Pons (tissue), 1 donor: ENCODE measurements at regions not wholly inside any gene's neighbourhood (a gene's known extent, or its start where the extent isn't known, plus 50 kb on each side); places are given as distances from the start of the nearest gene placed in this dataset.

Experiments used
- DNase-seq: peaks from one replicate; pipeline ENCODE4 v3.0.0-alpha.2; 2016; ENCODE audit warnings: low spot score

DNA sequence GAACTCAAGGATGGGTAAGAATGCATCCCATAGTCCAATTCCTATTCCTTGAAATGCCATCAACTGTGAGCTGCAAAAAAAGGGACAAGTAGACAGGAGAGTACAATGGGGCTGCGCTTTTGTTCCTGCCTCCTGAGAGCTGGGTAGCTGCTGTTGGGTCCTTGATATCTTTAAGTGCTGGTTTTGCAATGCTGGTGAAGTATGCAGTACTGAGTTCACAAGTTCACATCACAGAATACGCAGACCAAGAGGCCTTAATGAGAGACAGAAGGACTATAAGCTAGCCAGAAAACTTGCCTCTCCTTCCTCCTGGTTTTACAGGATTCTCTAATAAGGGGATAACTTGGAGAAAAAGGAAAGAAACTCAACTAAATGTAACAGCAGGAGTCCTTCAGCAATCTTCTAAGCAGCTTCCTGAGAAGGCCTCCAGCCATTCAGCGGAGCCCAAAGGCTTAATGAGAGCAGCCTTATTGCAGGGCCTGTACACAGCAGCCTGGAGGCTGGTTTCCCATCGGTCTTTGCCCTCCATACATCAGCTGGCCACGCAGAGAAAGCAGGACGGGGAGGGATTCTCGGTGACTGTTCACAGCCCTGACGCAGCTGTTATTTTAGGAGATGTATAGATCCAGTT, 293.1 kb downstream of the CDCA7 start:
- DNase-seq: no peak

- DNase-seq: no peak
Observed at GRCh38 chr2:173648816-173649215, 294.1 kb downstream of the CDCA7 start.

GRCh38 chr2:173649527-173650219, 295.0 kb downstream of the CDCA7 start:
- DNase-seq: no peak

- DNase-seq: no peak
Observed at GRCh38 chr2:173651891-173652290, 297.2 kb downstream of the CDCA7 start.

DNA sequence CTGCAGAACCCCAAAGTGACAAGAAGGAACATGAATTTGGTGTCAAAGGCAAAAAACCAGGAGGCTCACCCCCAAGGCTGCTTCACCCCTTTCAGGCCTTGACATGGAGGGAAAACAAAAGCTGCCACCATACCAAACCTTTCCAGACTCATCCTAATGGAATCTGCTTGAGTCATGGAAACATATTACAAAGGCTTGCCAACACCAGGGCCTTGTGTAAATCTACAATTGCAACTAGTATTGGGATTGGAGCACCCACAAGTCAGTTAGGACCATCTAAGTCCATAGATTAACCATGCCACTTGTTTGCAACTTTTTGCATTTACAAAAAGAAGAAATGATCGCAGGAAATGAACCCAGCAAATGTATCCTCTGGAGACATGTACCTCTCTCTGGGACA, 297.6 kb downstream of the CDCA7 start:
- no peak for DNase-seq

GRCh38 chr2:173652767-173653431, 298.2 kb downstream of the CDCA7 start:
- DNase-seq: no peak

DNA sequence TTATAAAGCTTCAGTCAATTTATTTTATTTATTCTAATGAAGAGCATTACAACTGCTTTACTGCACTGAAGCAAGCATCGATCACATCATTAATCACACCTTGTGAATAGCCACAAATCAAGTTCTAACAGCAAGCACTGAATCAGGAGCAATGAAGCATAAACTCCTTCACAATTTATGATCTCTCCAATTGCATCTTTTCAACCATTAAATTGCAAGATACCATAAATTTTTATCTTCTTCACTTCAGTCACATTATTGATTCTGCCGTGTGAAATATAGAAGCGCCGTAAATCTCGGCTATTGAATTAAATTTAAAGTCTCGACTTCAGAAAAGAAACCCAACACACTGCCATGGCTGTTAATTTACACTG, 298.7 kb downstream of the CDCA7 start:
- no peak for DNase-seq

DNA sequence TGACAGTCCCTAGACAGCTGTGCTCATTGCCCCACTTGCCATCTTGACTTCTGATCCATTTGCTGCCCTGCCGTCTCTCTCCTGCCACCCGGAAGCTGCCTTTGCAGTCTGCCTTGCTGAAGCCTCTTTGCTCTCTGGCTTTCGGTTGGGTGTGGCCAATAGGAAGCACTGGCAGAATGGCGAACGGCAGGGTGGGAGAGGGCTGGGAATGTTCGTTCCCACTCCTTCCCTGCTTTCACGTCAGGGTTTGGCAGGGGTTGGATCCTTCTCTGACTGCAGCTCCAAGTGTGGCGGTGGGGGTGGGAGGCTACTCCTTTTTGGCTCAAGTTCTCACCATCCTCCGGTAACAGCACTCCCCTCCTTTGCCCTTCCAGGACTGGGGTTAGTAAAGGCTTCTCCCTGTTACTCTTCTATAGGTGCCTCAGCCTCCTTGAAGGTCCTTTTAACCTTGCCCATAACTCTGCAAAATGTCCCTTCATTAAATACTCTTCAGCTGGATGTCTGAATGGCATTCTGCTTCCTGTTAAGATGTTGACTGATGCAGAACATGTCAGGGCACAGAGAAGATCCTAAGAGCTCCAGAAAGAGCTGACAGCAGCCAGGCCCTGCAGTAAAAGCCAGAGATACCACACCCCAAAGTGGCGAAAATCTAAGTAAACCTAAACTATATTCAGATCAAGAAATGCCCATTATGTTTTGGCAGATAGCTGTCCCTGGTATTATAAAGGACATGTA, 299.7 kb downstream of the CDCA7 start:
- DNase-seq: no peak

GRCh38 chr2:173654896-173655265, 300.2 kb downstream of the CDCA7 start:
- no peak for DNase-seq

DNA sequence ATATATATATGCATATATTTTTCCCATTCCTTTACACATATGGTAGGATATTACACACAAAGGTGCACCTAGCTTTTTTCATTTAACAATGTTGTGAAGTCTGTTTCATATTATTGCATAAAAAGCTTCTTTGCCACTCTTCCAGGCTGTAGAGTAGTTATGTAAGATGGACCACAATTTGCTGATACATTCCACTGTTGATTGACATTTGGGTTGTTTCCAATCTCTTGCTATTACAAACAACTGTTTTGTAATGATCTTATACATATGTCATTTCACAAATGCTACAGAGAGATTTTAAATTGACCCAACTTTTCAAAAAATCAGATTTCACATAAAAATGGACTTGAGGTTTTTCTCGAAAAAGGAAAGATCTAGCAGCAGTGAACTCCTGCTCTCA, 301.4 kb downstream of the CDCA7 start:
- no peak for DNase-seq

DNA sequence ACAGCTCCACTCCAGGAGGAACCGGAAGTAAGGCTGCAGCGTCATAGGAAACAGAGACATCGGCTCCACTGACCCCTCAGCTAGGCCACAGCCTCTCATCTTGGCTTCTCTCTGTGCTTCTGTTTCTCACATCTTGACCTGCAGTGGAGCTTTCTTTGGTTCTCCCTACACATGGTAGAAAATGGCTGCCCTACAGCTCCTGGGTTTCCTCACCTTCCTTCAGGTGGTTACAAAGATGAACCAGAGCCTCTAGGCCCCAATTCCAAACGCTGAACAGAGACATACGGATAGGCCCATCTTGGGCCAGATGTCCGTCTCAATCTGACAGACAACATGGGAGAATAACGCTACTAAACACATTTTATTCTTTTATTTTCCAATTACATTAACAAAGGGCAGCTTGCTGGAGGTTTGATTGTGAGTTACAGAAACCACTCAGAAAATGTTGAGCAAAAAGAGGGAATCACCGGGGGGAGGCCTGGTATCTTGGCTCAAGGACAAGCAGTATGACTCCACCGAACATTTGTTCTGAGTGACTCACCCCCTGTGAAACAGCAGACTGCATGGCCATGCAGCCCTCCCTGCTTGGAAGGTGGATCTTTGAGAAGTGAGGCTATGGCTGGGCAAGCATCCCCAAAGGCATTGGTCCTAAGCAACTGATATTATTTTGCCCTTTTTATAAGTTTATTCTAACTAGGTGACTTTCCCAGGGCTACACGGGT, 303.5 kb downstream of the CDCA7 start:
- no peak for DNase-seq

- no peak for DNase-seq
Observed at GRCh38 chr2:173658946-173659371, 304.3 kb downstream of the CDCA7 start.

DNA sequence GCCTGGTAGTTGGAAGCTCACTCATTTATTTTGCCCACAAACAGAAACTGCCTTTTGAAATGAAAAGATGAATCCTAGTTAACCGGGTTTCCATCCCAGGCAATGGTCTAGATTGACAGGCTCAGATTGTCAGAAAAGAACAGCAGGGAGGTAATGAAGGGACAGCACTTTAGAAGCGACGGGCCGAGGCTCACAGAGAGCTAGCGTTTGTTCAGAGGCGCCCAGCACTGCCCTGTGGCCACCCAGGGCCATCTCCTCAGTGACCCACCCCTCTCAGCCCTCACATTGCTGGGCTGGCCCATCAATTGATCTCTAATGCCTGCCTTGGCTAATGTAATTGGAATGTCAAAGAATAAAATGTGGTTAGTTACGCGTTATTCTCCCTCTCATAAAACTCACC, 304.8 kb downstream of the CDCA7 start:
- no peak for DNase-seq

- DNase-seq: no peak
Observed at GRCh38 chr2:173661586-173661985, 303.6 kb downstream of the SP3 start.

GRCh38 chr2:173663353-173663752, 301.8 kb downstream of the SP3 start:
- no peak for DNase-seq

DNA sequence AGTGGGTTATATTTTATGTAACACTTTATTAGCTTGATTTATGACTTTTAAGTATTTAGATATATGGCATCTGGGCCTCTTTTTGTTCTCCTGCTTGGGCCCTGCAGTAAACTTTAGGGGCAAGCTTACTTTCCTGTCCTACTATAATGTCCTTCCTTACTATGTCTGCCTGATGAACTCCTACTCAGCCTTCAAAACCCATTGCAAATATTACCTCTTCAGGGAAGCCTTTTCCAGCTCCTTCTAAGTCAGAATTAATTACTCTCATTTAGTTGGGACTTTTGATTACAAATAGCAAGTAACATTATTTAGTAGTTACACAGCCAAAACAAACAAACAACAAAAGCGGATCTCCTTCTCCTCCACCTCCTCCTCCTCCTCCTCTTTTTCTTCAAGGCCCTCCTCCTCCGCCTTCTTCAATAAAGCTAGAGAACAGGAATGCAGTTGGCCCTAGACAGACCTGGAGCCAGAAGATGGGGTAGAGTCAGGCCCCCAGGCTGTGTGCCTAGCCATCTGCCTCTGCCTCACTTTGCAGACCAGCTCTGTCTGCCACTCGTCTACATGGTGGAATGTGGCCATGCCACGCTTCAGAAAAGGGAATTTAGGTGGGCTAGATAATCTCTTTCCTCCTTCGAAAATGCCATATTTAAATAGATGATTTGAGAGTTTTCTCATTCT, 301.2 kb downstream of the SP3 start:
- no peak for DNase-seq

DNA sequence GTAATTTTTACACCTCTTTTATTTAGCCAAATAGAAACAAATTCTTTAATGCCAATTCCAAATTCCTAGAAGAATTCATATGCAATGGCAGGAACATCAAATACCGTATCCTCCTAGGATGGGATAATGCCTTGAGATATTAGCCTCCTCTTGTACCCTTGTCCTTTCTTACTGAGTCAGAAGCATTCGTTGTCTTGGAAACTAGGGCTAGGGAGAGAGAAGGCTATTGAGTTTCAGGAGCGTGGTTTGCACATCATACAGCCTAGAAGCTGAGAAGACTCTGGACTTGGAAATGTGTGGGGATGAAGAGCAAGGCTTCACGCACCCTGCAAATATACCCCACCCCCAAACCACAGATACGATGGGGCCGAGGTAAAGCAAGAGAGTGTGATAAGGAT, 300.7 kb downstream of the SP3 start:
- DNase-seq: no peak

DNA sequence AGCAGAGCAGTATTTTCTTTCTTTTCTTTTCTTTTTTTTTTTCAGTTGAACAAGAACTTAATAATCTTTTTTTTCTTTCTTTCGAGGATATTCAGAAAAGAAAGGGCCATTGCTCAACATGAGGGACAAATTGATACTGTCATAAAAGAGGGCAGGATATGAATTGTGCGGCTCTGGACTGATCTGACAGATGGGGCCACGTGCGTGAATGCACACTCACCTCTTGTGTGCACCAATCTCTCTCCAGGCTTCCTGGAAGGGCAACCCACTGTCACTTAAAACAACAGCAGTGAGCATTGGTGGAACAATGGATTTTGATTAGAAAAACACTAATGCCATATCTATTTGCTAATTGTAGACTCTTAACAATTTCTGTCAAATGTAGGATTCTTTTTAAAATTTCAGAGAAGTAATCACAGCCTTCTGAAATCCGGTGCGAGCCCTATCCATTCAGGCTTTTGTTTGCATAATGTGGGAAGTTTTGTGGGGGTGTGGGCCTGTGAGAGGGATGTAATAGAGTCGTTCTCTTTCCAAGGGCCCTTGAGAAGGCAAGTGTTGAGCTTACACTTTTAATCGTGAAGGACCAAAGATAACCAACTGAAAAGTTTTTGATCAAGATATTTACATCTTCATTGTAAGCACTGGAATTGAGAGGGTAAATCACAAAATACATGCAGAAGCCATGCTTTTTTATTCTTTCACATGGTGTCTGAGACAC, 298.8 kb downstream of the SP3 start:
- no peak for DNase-seq

- DNase-seq: no peak
Observed at GRCh38 chr2:173667014-173667413, 298.2 kb downstream of the SP3 start.

GRCh38 chr2:173667415-173667814, 297.8 kb downstream of the SP3 start:
- DNase-seq: no peak

- no peak for DNase-seq
Observed at GRCh38 chr2:173669271-173669853, 295.8 kb downstream of the SP3 start.
